ENCODE measurements at regions not wholly inside any gene's neighbourhood (a gene's known extent, or its start where the extent isn't known, plus 50 kb on each side); places are given as distances from the start of the nearest gene placed in this dataset.

GRCh38 chr5:164818445-164818844 lies 1313.0 kb downstream of the MAT2B start:
- no peaks in the 10 kb centered on the region for H3K27me3 ChIP-seq (ENCODE audit: control insufficient read depth, insufficient read depth, low read length)
- no peak for TF ChIP-seq CTCF (IDR thresholded peaks at IDR 0.05; ENCODE audit: insufficient read depth, low read length, poor library complexity, severe bottlenecking)
- no peaks in the 10 kb centered on the region for H3K36me3 ChIP-seq (ENCODE audit: control insufficient read depth, insufficient read depth, low read length)
- DNase-seq (ENCODE audit: low read depth) = peak; percentile 12
- H3K4me3 ChIP-seq (ENCODE audit: low read depth, low read length) = no peak overlapping the region

- no peak overlapping the region for H3K4me3 ChIP-seq (ENCODE audit: low read depth, low read length)
- no peaks in the 10 kb centered on the region for H3K27me3 ChIP-seq (ENCODE audit: control insufficient read depth, insufficient read depth, low read length)
- no peak for TF ChIP-seq CTCF (IDR thresholded peaks at IDR 0.05; ENCODE audit: insufficient read depth, low read length, poor library complexity, severe bottlenecking)
- H3K36me3 ChIP-seq (ENCODE audit: control insufficient read depth, insufficient read depth, low read length) = no peaks in the 10 kb centered on the region
- DNase-seq (ENCODE audit: low read depth) = no peak
Measured at GRCh38 chr5:164824671-164825070, 1319.3 kb downstream of the MAT2B start.

GRCh38 chr5:164832516-164832915 lies 1327.1 kb downstream of the MAT2B start:
- no peak for DNase-seq (ENCODE audit: low read depth)
- H3K27me3 ChIP-seq (ENCODE audit: control insufficient read depth, insufficient read depth, low read length) = no peaks in the 10 kb centered on the region
- no peak overlapping the region for H3K4me3 ChIP-seq (ENCODE audit: low read depth, low read length)
- no peaks in the 10 kb centered on the region for H3K36me3 ChIP-seq (ENCODE audit: control insufficient read depth, insufficient read depth, low read length)
- no peak for TF ChIP-seq CTCF (IDR thresholded peaks at IDR 0.05; ENCODE audit: insufficient read depth, low read length, poor library complexity, severe bottlenecking)

- no peak for DNase-seq (ENCODE audit: low read depth)
- Histone ChIP-seq H3K4me3 (ENCODE audit: low read depth, low read length) (no peak overlapping the region), H3K27me3 (ENCODE audit: control insufficient read depth, insufficient read depth, low read length) (no peaks in the 10 kb centered on the region), H3K36me3 (ENCODE audit: control insufficient read depth, insufficient read depth, low read length) (no peaks in the 10 kb centered on the region)
- TF ChIP-seq CTCF (IDR thresholded peaks at IDR 0.05; ENCODE audit: insufficient read depth, low read length, poor library complexity, severe bottlenecking) = no peak
Measured at GRCh38 chr5:164844348-164844747, 1338.9 kb downstream of the MAT2B start.

- no peak for TF ChIP-seq CTCF (IDR thresholded peaks at IDR 0.05; ENCODE audit: insufficient read depth, low read length, poor library complexity, severe bottlenecking)
- Histone ChIP-seq H3K27me3 (ENCODE audit: control insufficient read depth, insufficient read depth, low read length) (no peaks in the 10 kb centered on the region), H3K4me3 (ENCODE audit: low read depth, low read length) (no peak overlapping the region), H3K36me3 (ENCODE audit: control insufficient read depth, insufficient read depth, low read length) (no peaks in the 10 kb centered on the region)
- no peak for DNase-seq (ENCODE audit: low read depth)
Measured at GRCh38 chr5:164860896-164861295, 1355.5 kb downstream of the MAT2B start.

- no peak for TF ChIP-seq CTCF (IDR thresholded peaks at IDR 0.05; ENCODE audit: insufficient read depth, low read length, poor library complexity, severe bottlenecking)
- H3K4me3 ChIP-seq (ENCODE audit: low read depth, low read length) = no peak overlapping the region
- H3K36me3 ChIP-seq (ENCODE audit: control insufficient read depth, insufficient read depth, low read length) = no peaks in the 10 kb centered on the region
- DNase-seq (ENCODE audit: low read depth) = no peak
- no peaks in the 10 kb centered on the region for H3K27me3 ChIP-seq (ENCODE audit: control insufficient read depth, insufficient read depth, low read length)
Measured at GRCh38 chr5:164861610-164862009, 1356.2 kb downstream of the MAT2B start.

Measured in kidney epithelial cell (primary cell).